ENCODE measurements at regions not wholly inside any gene's neighbourhood (a gene's known extent, or its start where the extent isn't known, plus 50 kb on each side); places are given as distances from the start of the nearest gene placed in this dataset.

DNA sequence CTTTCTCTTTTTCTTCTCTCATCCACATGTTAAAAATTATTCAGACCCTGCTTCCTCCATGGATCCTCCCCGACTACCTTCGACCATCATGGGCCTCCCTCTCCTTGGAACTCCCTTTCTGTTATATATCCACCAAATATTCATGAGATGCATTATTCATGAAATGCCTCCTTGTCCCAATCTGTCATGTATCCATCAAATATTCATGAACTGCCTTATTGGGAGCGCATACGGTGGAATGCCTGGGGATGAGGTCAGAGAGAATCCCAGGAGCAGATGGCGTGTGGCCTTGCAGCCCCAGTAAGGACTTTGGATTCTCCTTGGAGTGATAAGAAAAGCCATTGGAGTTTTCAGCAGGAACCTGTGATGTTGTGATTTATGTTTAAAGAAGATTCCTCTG, 97.0 kb downstream of the NRN1 start:
- TF ChIP-seq CTCF (IDR thresholded peaks at IDR 0.05; ENCODE audit: low read length) (no peak), EZH2 (optimal IDR thresholded peaks at IDR 0.05; ENCODE audit: low read depth, low read length) (no peak), EZH2phosphoT487 (IDR thresholded peaks at IDR 0.05; ENCODE audit: low read length) (no peak)

Measured in MM.1S (cell line).